ENCODE measurements at regions not wholly inside any gene's neighbourhood (a gene's known extent, or its start where the extent isn't known, plus 50 kb on each side); places are given as distances from the start of the nearest gene placed in this dataset.

GRCh38 chr5:68066277-68066955 lies 149.1 kb upstream of the PIK3R1 start:
- TF ChIP-seq EZH2 (IDR thresholded peaks at IDR 0.05; ENCODE audit: insufficient read depth, low read length) (no peak), CTCF (IDR thresholded peaks at IDR 0.05; ENCODE audit: insufficient read depth, low read depth, low read length) (no peak)

Measured in astrocyte (in vitro differentiated cells and primary cell).